H9 (cell line): ENCODE measurements at regions not wholly inside any gene's neighbourhood (a gene's known extent, or its start where the extent isn't known, plus 50 kb on each side); places are given as distances from the start of the nearest gene placed in this dataset.
"Not testable (repeated sequence)": the region's sequence is repeated elsewhere in the genome, so short reads cannot be mapped to it uniquely, and the experiment has no call there.

Experiments
- DNase-seq: peaks from one replicate; pipeline ENCODE4 v3.0.0-alpha.2; 2017
- H2AFZ ChIP-seq: one replicate; pipeline ENCODE4 v1.6.1; 2013; ENCODE audit warnings: mild to moderate bottlenecking, low read length, control low read depth, moderate library complexity
- H2AK5ac ChIP-seq: 2 replicates; pipeline ENCODE4 v1.6.1; 2013; ENCODE audit warnings: low read length, control low read depth, mixed read lengths; ENCODE audit not compliant: insufficient read length
- H2BK120ac ChIP-seq: one replicate; pipeline ENCODE4 v1.6.1; 2013; ENCODE audit warnings: low read depth, mild to moderate bottlenecking, low read length, control low read depth, inconsistent platforms; ENCODE audit not compliant: poor library complexity, severe bottlenecking
- H2BK12ac ChIP-seq: 2 replicates; pipeline ENCODE4 v1.6.1; 2013; ENCODE audit warnings: low read length, control low read depth, mixed read lengths, low read depth; ENCODE audit not compliant: insufficient read length
- H2BK15ac ChIP-seq: 2 replicates; pipeline ENCODE4 v1.6.1; 2013; ENCODE audit warnings: low read depth, low read length, control low read depth
- H2BK20ac ChIP-seq: one replicate; pipeline ENCODE4 v1.6.1; 2013; ENCODE audit warnings: low read depth, mild to moderate bottlenecking, low read length, control low read depth, inconsistent platforms; ENCODE audit not compliant: poor library complexity, severe bottlenecking
- H2BK5ac ChIP-seq: 2 replicates; pipeline ENCODE4 v1.6.1; 2013; ENCODE audit warnings: low read length, control low read depth, mixed read lengths; ENCODE audit not compliant: insufficient read length
- H3K14ac ChIP-seq: 2 replicates; pipeline ENCODE4 v1.6.1; 2013; ENCODE audit warnings: low read length, control low read depth; ENCODE audit not compliant: insufficient read depth
- H3K18ac ChIP-seq: 2 replicates; pipeline ENCODE4 v1.6.1; 2013; ENCODE audit warnings: low read depth, mild to moderate bottlenecking, mixed read lengths, low read length, control low read depth; ENCODE audit not compliant: insufficient read length
- H3K23ac ChIP-seq: 2 replicates; pipeline ENCODE4 v1.6.1; 2013; ENCODE audit warnings: low read length, control low read depth, mixed read lengths, low read depth; ENCODE audit not compliant: insufficient read length
- H3K23me2 ChIP-seq: 2 replicates; pipeline ENCODE4 v1.6.1; 2013; ENCODE audit warnings: low read depth, mild to moderate bottlenecking, mixed read lengths, low read length, control low read depth; ENCODE audit not compliant: insufficient read length, poor library complexity, severe bottlenecking
- H3K27ac ChIP-seq: 2 replicates; pipeline ENCODE4 v1.5.1; 2013; ENCODE audit warnings: low read length, control low read depth, mixed read lengths, low read depth; ENCODE audit not compliant: insufficient read length
- H3K27me3 ChIP-seq: 2 replicates; pipeline ENCODE4 v1.6.1; 2013; ENCODE audit warnings: low read length, control low read depth, inconsistent platforms; ENCODE audit not compliant: insufficient read depth
- H3K4ac ChIP-seq: 2 replicates; pipeline ENCODE4 v1.6.1; 2013; ENCODE audit warnings: low read depth, mild to moderate bottlenecking, control low read depth, inconsistent platforms, low read length, moderate library complexity
- H3K4me1 ChIP-seq: 2 replicates; pipeline ENCODE4 v1.6.1; 2013; ENCODE audit warnings: low read length, control low read depth, inconsistent platforms; ENCODE audit not compliant: insufficient read depth
- H3K4me2 ChIP-seq: 2 replicates; pipeline ENCODE4 v1.6.1; 2013; ENCODE audit warnings: low read length, control low read depth, mixed read lengths; ENCODE audit not compliant: insufficient read length, insufficient read depth
- H3K56ac ChIP-seq: 2 replicates; pipeline ENCODE4 v1.6.1; 2013; ENCODE audit warnings: low read depth, mild to moderate bottlenecking, mixed read lengths, low read length, control low read depth; ENCODE audit not compliant: insufficient read length
- H3K79me1 ChIP-seq: 2 replicates; pipeline ENCODE4 v1.6.1; 2013; ENCODE audit warnings: low read depth, mild to moderate bottlenecking, moderate library complexity, low read length, control low read depth, inconsistent platforms; ENCODE audit not compliant: insufficient read depth, poor library complexity, severe bottlenecking
- H3K79me2 ChIP-seq: 2 replicates; pipeline ENCODE4 v1.6.1; 2013; ENCODE audit warnings: low read length, control low read depth, inconsistent platforms; ENCODE audit not compliant: insufficient read depth
- H3K9ac ChIP-seq: 2 replicates; pipeline ENCODE4 v1.6.1; 2013; ENCODE audit warnings: low read length, control low read depth, mixed read lengths; ENCODE audit not compliant: insufficient read length; ENCODE audit errors: extremely low read depth
- H3K9me3 ChIP-seq: one replicate; pipeline ENCODE4 v1.6.1; 2013; ENCODE audit warnings: low read depth, low read length, inconsistent platforms; ENCODE audit not compliant: control insufficient read depth
- H3T11ph ChIP-seq: one replicate; pipeline ENCODE4 v1.6.1; 2013; ENCODE audit warnings: mild to moderate bottlenecking, low read length, control low read depth, inconsistent platforms
- H4K20me1 ChIP-seq: one replicate; pipeline ENCODE4 v1.6.1; 2013; ENCODE audit not compliant: control insufficient read depth, insufficient read length, insufficient read depth
- H4K5ac ChIP-seq: 2 replicates; pipeline ENCODE4 v1.6.1; 2013; ENCODE audit warnings: low read depth, mild to moderate bottlenecking, mixed read lengths, low read length, control low read depth; ENCODE audit not compliant: insufficient read length
- H4K8ac ChIP-seq: replicated peaks from 2 replicates; pipeline ENCODE4 v1.6.1; 2013; ENCODE audit warnings: low read length, control low read depth, mixed read lengths, low read depth; ENCODE audit not compliant: insufficient read length
- H4K91ac ChIP-seq: 2 replicates; pipeline ENCODE4 v1.6.1; 2013; ENCODE audit warnings: low read depth, mild to moderate bottlenecking, moderate library complexity, mixed read lengths, low read length, control low read depth; ENCODE audit not compliant: insufficient read length
- H3K27ac Mint-ChIP-seq, 3 experiments: 2 replicates in 2 of 3; 3 replicates in 1 of 3; pipeline ENCODE4 v1.8.0; 2020 to 2021; ENCODE audit warnings: mixed read lengths in 3 of 3, mild to moderate bottlenecking in 1 of 3, moderate library complexity in 1 of 3
- H3K27me3 Mint-ChIP-seq: 2 replicates; pipeline ENCODE4 v1.8.0; 2021; ENCODE audit warnings: low read depth, mild to moderate bottlenecking, moderate library complexity, mixed read lengths
- H3K36me3 Mint-ChIP-seq, 3 experiments: 2 replicates in 2 of 3; 3 replicates in 1 of 3; pipeline ENCODE4 v1.8.0; 2020 to 2021; ENCODE audit warnings: low read depth in 3 of 3, mixed read lengths in 3 of 3; ENCODE audit not compliant: insufficient read depth in 1 of 3
- H3K4me1 Mint-ChIP-seq, 2 experiments: 2 replicates each; pipeline ENCODE4 v1.8.0; 2020; ENCODE audit warnings: mixed read lengths in 2 of 2
- H3K4me3 Mint-ChIP-seq, 2 experiments: 2 replicates in 1 of 2; 3 replicates in 1 of 2; pipeline ENCODE4 v1.8.0; 2020 to 2021; ENCODE audit warnings: mild to moderate bottlenecking in 2 of 2, mixed read lengths in 2 of 2, moderate library complexity in 1 of 2
- H3K9me3 Mint-ChIP-seq, 2 experiments: 2 replicates in 1 of 2; 3 replicates in 1 of 2; pipeline ENCODE4 v1.8.0; 2020; ENCODE audit warnings: mild to moderate bottlenecking in 2 of 2, mixed read lengths in 2 of 2, moderate library complexity in 1 of 2
- WGBS: extraction: QIAGEN DNeasy Blood & Tissue Kit; methylation state at CpG from one replicate; pipeline ENCODE4 v1.1.7; 2013; ENCODE audit warnings: missing lambda C conversion rate, low lambda C conversion rate, mixed read lengths; ENCODE audit not compliant: insufficient read length; ENCODE audit errors: extremely low coverage; 5-methylcytosine and 5-hydroxymethylcytosine counted together

GRCh38 chr15:84393386-84393936 lies 157.9 kb downstream of the GOLGA6L4 start:
- not testable (repeated sequence) for H3K36me3 Mint-ChIP-seq, H3K27ac ChIP-seq, H3K4ac ChIP-seq, H3K9me3 ChIP-seq, H3K23me2 ChIP-seq, H3K18ac ChIP-seq, H4K5ac ChIP-seq, H3K56ac ChIP-seq, H3K4me3 Mint-ChIP-seq, H3K79me2 ChIP-seq, H2AK5ac ChIP-seq, H3K23ac ChIP-seq, H3K9me3 Mint-ChIP-seq, H3K14ac ChIP-seq, H4K20me1 ChIP-seq, H2BK12ac ChIP-seq, H2BK120ac ChIP-seq, H3K27ac Mint-ChIP-seq, H3T11ph ChIP-seq, H2BK20ac ChIP-seq, H3K4me1 Mint-ChIP-seq, H3K9ac ChIP-seq, H3K4me1 ChIP-seq, H2AFZ ChIP-seq, H4K8ac ChIP-seq, H3K27me3 ChIP-seq, H3K4me2 ChIP-seq, H4K91ac ChIP-seq, H3K79me1 ChIP-seq, H2BK5ac ChIP-seq, H2BK15ac ChIP-seq
- WGBS = no CpG with 5 or more reads among the region's 8 CpGs
- peak; percentile 22 for DNase-seq
- peaks cover 36% of the 10 kb centered on the region for H3K27me3 Mint-ChIP-seq

GRCh38 chr15:84393966-84394365 lies 158.4 kb downstream of the GOLGA6L4 start:
- Mint-ChIP-seq H3K27me3 (peaks cover 36% of the 10 kb centered on the region), H3K27ac (0 out of 7 replicates have a peak overlapping the region, but pooled peaks of 1 of the 3 experiments have one; percentile 25)
- not testable (repeated sequence) for H3K9ac ChIP-seq, H3K79me2 ChIP-seq, H2BK15ac ChIP-seq, H3K18ac ChIP-seq, H3T11ph ChIP-seq, H3K4me2 ChIP-seq, H3K79me1 ChIP-seq, H2AK5ac ChIP-seq, H3K36me3 Mint-ChIP-seq, H4K5ac ChIP-seq, DNase-seq, H3K4me1 Mint-ChIP-seq, H2BK20ac ChIP-seq, H2AFZ ChIP-seq, H3K14ac ChIP-seq, H2BK5ac ChIP-seq, H3K9me3 Mint-ChIP-seq, H3K4ac ChIP-seq, H3K23ac ChIP-seq, H2BK12ac ChIP-seq, H3K9me3 ChIP-seq, H4K20me1 ChIP-seq, H3K23me2 ChIP-seq, H2BK120ac ChIP-seq, H4K8ac ChIP-seq, H3K56ac ChIP-seq, H3K4me3 Mint-ChIP-seq, H4K91ac ChIP-seq, H3K27me3 ChIP-seq, H3K27ac ChIP-seq, H3K4me1 ChIP-seq
- WGBS = no CpG with 5 or more reads among the region's 5 CpGs
